ENCODE measurements at regions not wholly inside any gene's neighbourhood (a gene's known extent, or its start where the extent isn't known, plus 50 kb on each side); places are given as distances from the start of the nearest gene placed in this dataset.

DNA sequence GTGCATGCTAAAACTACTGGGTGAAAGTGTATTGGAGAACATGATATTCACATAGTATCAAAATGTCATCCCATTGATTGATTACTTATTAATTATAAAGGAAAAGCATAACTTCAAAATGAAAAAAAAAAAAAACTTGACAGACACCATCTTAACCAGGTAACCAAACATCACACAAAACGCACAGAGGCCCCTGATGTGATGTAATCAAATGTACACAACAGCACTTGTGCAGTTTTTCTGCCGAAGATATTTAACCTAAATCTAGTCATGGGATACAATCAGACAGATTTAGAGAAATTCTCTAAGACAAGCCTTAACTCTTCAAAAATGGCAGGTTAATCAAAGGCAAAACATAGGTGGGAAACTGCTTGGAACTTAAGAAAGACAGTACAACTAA lies 102.0 kb upstream of the TENT5A start:
- TF ChIP-seq EP300 (IDR thresholded peaks at IDR 0.05; ENCODE audit: borderline replicate concordance in 1 of 2, low read depth in 2 of 2, low read length in 2 of 2), result no peak
- TF ChIP-seq, protein P1, sequence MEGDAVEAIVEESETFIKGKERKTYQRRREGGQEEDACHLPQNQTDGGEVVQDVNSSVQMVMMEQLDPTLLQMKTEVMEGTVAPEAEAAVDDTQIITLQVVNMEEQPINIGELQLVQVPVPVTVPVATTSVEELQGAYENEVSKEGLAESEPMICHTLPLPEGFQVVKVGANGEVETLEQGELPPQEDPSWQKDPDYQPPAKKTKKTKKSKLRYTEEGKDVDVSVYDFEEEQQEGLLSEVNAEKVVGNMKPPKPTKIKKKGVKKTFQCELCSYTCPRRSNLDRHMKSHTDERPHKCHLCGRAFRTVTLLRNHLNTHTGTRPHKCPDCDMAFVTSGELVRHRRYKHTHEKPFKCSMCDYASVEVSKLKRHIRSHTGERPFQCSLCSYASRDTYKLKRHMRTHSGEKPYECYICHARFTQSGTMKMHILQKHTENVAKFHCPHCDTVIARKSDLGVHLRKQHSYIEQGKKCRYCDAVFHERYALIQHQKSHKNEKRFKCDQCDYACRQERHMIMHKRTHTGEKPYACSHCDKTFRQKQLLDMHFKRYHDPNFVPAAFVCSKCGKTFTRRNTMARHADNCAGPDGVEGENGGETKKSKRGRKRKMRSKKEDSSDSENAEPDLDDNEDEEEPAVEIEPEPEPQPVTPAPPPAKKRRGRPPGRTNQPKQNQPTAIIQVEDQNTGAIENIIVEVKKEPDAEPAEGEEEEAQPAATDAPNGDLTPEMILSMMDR (IDR thresholded peaks at IDR 0.05; ENCODE audit: control extremely low read depth in 1 of 3, insufficient read depth in 1 of 3, low read depth in 1 of 3, low read length in 3 of 3), result no peak

Data from H1 (cell line).